ENCODE measurements at regions not wholly inside any gene's neighbourhood (a gene's known extent, or its start where the extent isn't known, plus 50 kb on each side); places are given as distances from the start of the nearest gene placed in this dataset.
"Not testable (repeated sequence)": the region's sequence is repeated elsewhere in the genome, so short reads cannot be mapped to it uniquely, and the experiment has no call there.

- not testable (repeated sequence) for TF ChIP-seq CTCF (IDR thresholded peaks at IDR 0.05); POLR2AphosphoS5 (IDR thresholded peaks at IDR 0.05; ENCODE audit: insufficient read depth in 1 of 2, low read depth in 1 of 2); POLR2A (IDR thresholded peaks at IDR 0.05)
Observed at GRCh38 chr4:13924900-13925299, 297.4 kb upstream of the BOD1L1 start.

Data from vagina (tissue), 2 donors.